Spleen (tissue), 11 donors: ENCODE measurements at regions not wholly inside any gene's neighbourhood (a gene's known extent, or its start where the extent isn't known, plus 50 kb on each side); places are given as distances from the start of the nearest gene placed in this dataset.

Experiments used
- DNase-seq: peaks from one replicate; pipeline ENCODE4 v3.0.0-alpha.2; 2020
- H3K27ac ChIP-seq, 8 donors: fragments of 200-600 bp; sonication (generic) in 7 of 8; 1 replicate in 4 of 8; 2 replicates in 4 of 8; pipeline versions ENCODE4 v1.5.0 to v1.8.0; 2016 to 2021; ENCODE audit warnings: inconsistent platforms in 4 of 8, mild to moderate bottlenecking in 4 of 8, moderate library complexity in 1 of 8
- H3K27me3 ChIP-seq, 7 donors: fragments of 200-600 bp; sonication (generic) in 6 of 7; replicated peaks in 1 of 7; 1 replicate in 4 of 7; 2 replicates in 3 of 7; pipeline versions ENCODE4 v1.5.0 to v1.8.0; 2016 to 2021; ENCODE audit warnings: inconsistent platforms in 3 of 7, mild to moderate bottlenecking in 1 of 7
- H3K36me3 ChIP-seq, 6 donors: fragments of 200-600 bp; sonication (generic) in 5 of 6; 1 replicate in 4 of 6; 2 replicates in 2 of 6; pipeline versions ENCODE4 v1.5.0 to v1.8.0; 2016 to 2021; ENCODE audit warnings: inconsistent platforms in 2 of 6
- H3K4me1 ChIP-seq, 6 donors: fragments of 200-600 bp; sonication (generic) in 5 of 6; 1 replicate in 3 of 6; 2 replicates in 3 of 6; pipeline versions ENCODE4 v1.5.0 to v1.8.0; 2016 to 2021; ENCODE audit warnings: inconsistent platforms in 3 of 6
- H3K4me3 ChIP-seq, 8 donors: fragments of 200-600 bp; sonication (generic) in 7 of 8; 1 replicate in 4 of 8; 2 replicates in 4 of 8; pipeline versions ENCODE4 v1.5.0 to v1.8.0; 2016 to 2021; ENCODE audit warnings: inconsistent platforms in 4 of 8, mild to moderate bottlenecking in 4 of 8, moderate library complexity in 2 of 8
- H3K9me3 ChIP-seq, 8 donors: fragments of 200-600 bp; sonication (generic) in 7 of 8; 1 replicate in 4 of 8; 2 replicates in 4 of 8; pipeline versions ENCODE4 v1.5.0 to v1.8.0; 2016 to 2021; ENCODE audit warnings: inconsistent platforms in 4 of 8
- CTCF ChIP-seq, 11 experiments: fragments of 200-600 bp in 7 of 11; fragments of 450-650 bp in 4 of 11; sonication (generic) in 4 of 11; IDR thresholded peaks in 8 of 11; conservative IDR thresholded peaks in 3 of 11; 1 replicate in 7 of 11; 2 replicates in 4 of 11; pipeline versions ENCODE4 v1.4.0 to v1.8.0; 2016 to 2021; ENCODE audit warnings: antibody characterized with exemption in 11 of 11, inconsistent platforms in 4 of 11, mild to moderate bottlenecking in 1 of 11
- POLR2A ChIP-seq, 3 donors: fragments of 450-650 bp; IDR thresholded peaks; one replicate each; pipeline ENCODE4 v1.5.1; 2017; ENCODE audit warnings: antibody characterized with exemption in 3 of 3, mild to moderate bottlenecking in 1 of 3
- POLR2AphosphoS5 ChIP-seq, 3 donors: sonication (generic); formaldehyde crosslinking; IDR thresholded peaks; one replicate each; pipeline ENCODE4 v1.5.1; 2017; ENCODE audit warnings: antibody characterized with exemption in 3 of 3
- whole genome bisulfite sequencing, 5 donors: extraction: QIAGEN DNeasy Blood & Tissue Kit in 3 of 5; methylation state at CpG; one replicate each; pipeline versions ENCODE4 v1.1.5 to v1.1.7; 2013 to 2018; 5-methylcytosine and 5-hydroxymethylcytosine counted together
- intact Hi-C: fragments of 100-400 bp; cut with DNase I; formaldehyde crosslinking; loops from one replicate; pipeline ENCODE4 v1.15.0; 2023; ENCODE audit warnings: low total_unique reads
- donor health status: healthy with polysubstance abuse.
- donor health status: DM: no; HTN: no; CAD: no; lungs with moderate emphysema.
- donor health status: DM: no; HTN: no; CAD: no.
- donor health status: Bipolar disorder and iron deficiency.
- donor health status: healthy.
- donor health status: DM: no; HTN: no; CAD: no.
- donor health status: DM: yes; HTN: yes; CAD: no.

GRCh38 chr2:49843314-49843713 lies 689.0 kb upstream of the FSHR start:
- DNase-seq, result no peak
- WGBS, 5 donors, result 74 to 86% (median 81%) methylated on average over 2 of the region's 2 CpGs
- H3K27me3 ChIP-seq, result no peaks in the 10 kb centered on the region
- peaks cover 0 to 12% (median 9%) of the 10 kb centered on the region in 8 donors for H3K9me3 ChIP-seq
- no peaks in the 10 kb centered on the region for H3K4me1 ChIP-seq
- no peak for TF ChIP-seq POLR2A (IDR thresholded peaks at IDR 0.05)
- no peak for TF ChIP-seq POLR2AphosphoS5 (IDR thresholded peaks at IDR 0.05)
- no peak for TF ChIP-seq CTCF (IDR thresholded peaks at IDR 0.05 in 8 of 11, conservative IDR thresholded peaks at IDR 0.05 in 3 of 11)
- no peaks in the 10 kb centered on the region for H3K36me3 ChIP-seq
- intact Hi-C loops, result no loop called here
- H3K27ac ChIP-seq, result no peak overlapping the region
- no peak overlapping the region for H3K4me3 ChIP-seq

GRCh38 chr2:49840428-49840975 lies 686.2 kb upstream of the FSHR start:
- WGBS, 5 donors, result 66 to 83% (median 78%) methylated on average over 5 of the region's 5 CpGs
- H3K36me3 ChIP-seq, result no peaks in the 10 kb centered on the region
- H3K27ac ChIP-seq, result no peak overlapping the region
- TF ChIP-seq POLR2A (IDR thresholded peaks at IDR 0.05), result no peak
- TF ChIP-seq POLR2AphosphoS5 (IDR thresholded peaks at IDR 0.05), result no peak
- TF ChIP-seq CTCF (IDR thresholded peaks at IDR 0.05 in 8 of 11, conservative IDR thresholded peaks at IDR 0.05 in 3 of 11), result no peak
- H3K4me3 ChIP-seq, result no peak overlapping the region
- DNase-seq, result no peak
- H3K4me1 ChIP-seq, result no peaks in the 10 kb centered on the region
- peaks cover 0 to 12% (median 9%) of the 10 kb centered on the region in 8 donors for H3K9me3 ChIP-seq
- no peaks in the 10 kb centered on the region for H3K27me3 ChIP-seq
- intact Hi-C loops, result no loop called here

- H3K4me3 ChIP-seq, result no peak overlapping the region
- WGBS, 5 donors, result 80 to 88% (median 81%) methylated on average over 5 of the region's 5 CpGs
These were observed 685.5 kb upstream of the FSHR start for GRCh38 chr2:49839818-49840217.

More at GRCh38 chr2:49839818-49840217, 685.5 kb upstream of the FSHR start:
- Histone ChIP-seq H3K36me3 (no peaks in the 10 kb centered on the region), H3K27me3 (no peaks in the 10 kb centered on the region), H3K9me3 (peaks cover 0 to 12% (median 9%) of the 10 kb centered on the region in 8 donors), H3K27ac (no peak overlapping the region), H3K4me1 (no peaks in the 10 kb centered on the region)
- no peak for DNase-seq
- intact Hi-C loops, result no loop called here
- no peak for TF ChIP-seq CTCF (IDR thresholded peaks at IDR 0.05 in 8 of 11, conservative IDR thresholded peaks at IDR 0.05 in 3 of 11)
- TF ChIP-seq POLR2A (IDR thresholded peaks at IDR 0.05), result no peak
- no peak for TF ChIP-seq POLR2AphosphoS5 (IDR thresholded peaks at IDR 0.05)
